HEK293 (cell line): ENCODE measurements at regions not wholly inside any gene's neighbourhood (a gene's known extent, or its start where the extent isn't known, plus 50 kb on each side); places are given as distances from the start of the nearest gene placed in this dataset.

Experiments
- CTCF ChIA-PET: fragments of 350-600 bp; formaldehyde crosslinking; extraction: SDS; loops from one replicate; lab custom pipeline; 2021; ENCODE audit warnings: antibody characterized with exemption; lab: Yijun Ruan, JAX
- POLR2A ChIA-PET: fragments of 300-600 bp; formaldehyde crosslinking; extraction: SDS; loops from one replicate; lab custom pipeline; 2020; ENCODE audit warnings: antibody characterized with exemption, inconsistent platforms; lab: Yijun Ruan, JAX
- H3K27ac ChIP-seq: fragments of 200-500 bp; sonication (Bioruptor generic); 2 replicates; pipeline ENCODE4 v1.5.1; 2014; ENCODE audit warnings: low read depth, low read length, control low read depth, inconsistent platforms; ENCODE audit errors: extremely low read depth
- H3K36me3 ChIP-seq, 2 experiments: fragments of 200-500 bp in 1 of 2; sonication (Bioruptor generic) in 1 of 2; 1 replicate in 1 of 2; 2 replicates in 1 of 2; pipeline ENCODE4 v1.5.1; 2014 to 2017; ENCODE audit warnings: inconsistent platforms in 2 of 2, low read length in 2 of 2; ENCODE audit not compliant: control insufficient read depth in 2 of 2, insufficient read depth in 1 of 2
- H3K4me1 ChIP-seq: fragments of 200-500 bp; sonication (Bioruptor generic); 2 replicates; pipeline ENCODE4 v1.5.1; 2014; ENCODE audit warnings: mild to moderate bottlenecking, low read length, inconsistent platforms; ENCODE audit not compliant: control insufficient read depth, insufficient read depth
- H3K4me3 ChIP-seq: 2 replicates; pipeline ENCODE4 v1.5.1; 2011; ENCODE audit warnings: low read depth, mild to moderate bottlenecking, control low read depth, low read length, moderate library complexity
- H3K9me3 ChIP-seq: fragments of 200-500 bp; sonication (Bioruptor generic); 2 replicates; pipeline ENCODE4 v1.5.1; 2014; ENCODE audit warnings: low read depth, low read length, inconsistent platforms; ENCODE audit not compliant: control insufficient read depth, insufficient read depth
- ELK4 ChIP-seq: IDR thresholded peaks from 2 replicates; pipeline ENCODE4 v1.6.1; 2011; ENCODE audit warnings: mild to moderate bottlenecking, low read depth, low read length, borderline replicate concordance
- HOXD13 ChIP-seq: sonication (generic); formaldehyde crosslinking; IDR thresholded peaks from 2 replicates; pipeline ENCODE4 v1.8.0; 2022; ENCODE audit warnings: missing genetic modification reagents, borderline replicate concordance
- ZBTB49 ChIP-seq: fragments of 450-650 bp; formaldehyde crosslinking; IDR thresholded peaks from 2 replicates; pipeline ENCODE4 v1.5.1; 2016; ENCODE audit warnings: missing biosample characterization, missing genetic modification characterization, low read depth
- ZBTB7A ChIP-seq: fragments of 450-650 bp; formaldehyde crosslinking; IDR thresholded peaks from 2 replicates; pipeline ENCODE4 v1.5.1; 2016; ENCODE audit warnings: low read depth, missing biosample characterization, missing genetic modification characterization
- ZNF146 ChIP-seq: fragments of 450-650 bp; formaldehyde crosslinking; IDR thresholded peaks from 2 replicates; pipeline ENCODE4 v1.5.1; 2016; ENCODE audit warnings: missing biosample characterization, missing genetic modification characterization
- ZNF214 ChIP-seq: fragments of 450-650 bp; formaldehyde crosslinking; IDR thresholded peaks from 2 replicates; pipeline ENCODE4 v1.5.1; 2017; ENCODE audit warnings: missing biosample characterization, mild to moderate bottlenecking, missing genetic modification characterization, borderline replicate concordance
- ZNF292 ChIP-seq: fragments of 450-650 bp; formaldehyde crosslinking; IDR thresholded peaks from 2 replicates; pipeline ENCODE4 v1.5.1; 2016; ENCODE audit warnings: low read depth, missing biosample characterization, missing genetic modification characterization, borderline replicate concordance
- ZNF350 ChIP-seq: fragments of 450-650 bp; formaldehyde crosslinking; IDR thresholded peaks from 2 replicates; pipeline ENCODE4 v1.5.0; 2017; ENCODE audit warnings: missing biosample characterization, mild to moderate bottlenecking, missing genetic modification characterization
- ZNF391 ChIP-seq: fragments of 450-650 bp; formaldehyde crosslinking; IDR thresholded peaks from 2 replicates; pipeline ENCODE4 v1.5.1; 2016; ENCODE audit warnings: low read depth, missing biosample characterization, missing genetic modification characterization, borderline replicate concordance
- ZNF394 ChIP-seq: fragments of 450-650 bp; formaldehyde crosslinking; IDR thresholded peaks from 2 replicates; pipeline ENCODE4 v1.5.1; 2016; ENCODE audit warnings: missing biosample characterization, missing genetic modification characterization, mild to moderate bottlenecking, moderate library complexity, borderline replicate concordance
- ZNF518A ChIP-seq: fragments of 450-650 bp; formaldehyde crosslinking; conservative IDR thresholded peaks from 2 replicates; pipeline ENCODE4 v1.5.1; 2016; ENCODE audit warnings: low read depth, missing biosample characterization, missing genetic modification characterization
- ZNF521 ChIP-seq: fragments of 450-650 bp; formaldehyde crosslinking; IDR thresholded peaks from 2 replicates; pipeline ENCODE4 v1.5.1; 2017; ENCODE audit warnings: missing biosample characterization, mild to moderate bottlenecking, missing genetic modification characterization
- ZNF621 ChIP-seq: fragments of 450-650 bp; formaldehyde crosslinking; IDR thresholded peaks from 2 replicates; pipeline ENCODE4 v1.5.1; 2017; ENCODE audit warnings: missing biosample characterization, missing genetic modification characterization
- ZNF747 ChIP-seq: fragments of 450-650 bp; formaldehyde crosslinking; IDR thresholded peaks from 2 replicates; pipeline ENCODE4 v1.5.1; 2016; ENCODE audit warnings: missing biosample characterization, missing genetic modification characterization
- ZNF76 ChIP-seq: fragments of 450-650 bp; formaldehyde crosslinking; IDR thresholded peaks from 2 replicates; pipeline ENCODE4; 2016; ENCODE audit warnings: low read depth, missing biosample characterization, missing genetic modification characterization, borderline replicate concordance
- ZNF785 ChIP-seq: fragments of 450-650 bp; formaldehyde crosslinking; IDR thresholded peaks from 2 replicates; pipeline ENCODE4 v1.5.1; 2016; ENCODE audit warnings: missing biosample characterization, missing genetic modification characterization

- TF ChIP-seq ZNF394 = no peak
- no peak for TF ChIP-seq ELK4
- TF ChIP-seq ZNF76 = no peak
- no peak for TF ChIP-seq ZNF621 (tag by site-specific recombination)
- no peak for TF ChIP-seq ZNF146 (tag by site-specific recombination)
- TF ChIP-seq ZNF747 (tag by site-specific recombination) = no peak
- TF ChIP-seq ZNF214 (tag by site-specific recombination) = no peak
Observed at GRCh38 chr5:54835647-54836046, 149.7 kb downstream of the ESM1 start (continued).

GRCh38 chr5:54834121-54834842, 151.1 kb downstream of the ESM1 start:
- Histone ChIP-seq H3K4me1 (no peaks in the 10 kb centered on the region), H3K9me3 (no peaks in the 10 kb centered on the region), H3K4me3 (no peak overlapping the region), H3K36me3 (no peaks in the 10 kb centered on the region), H3K27ac (no peak overlapping the region)
- ChIA-PET CTCF (interaction anchor here (1.1 kb wide), 1 partner anchor 317 kb away, joined by 3 read pairs; the partner anchor contains the start of gene SNX18), POLR2A (no interaction called here)
- TF ChIP-seq ZNF391 (tag by site-specific recombination) (no peak), ZNF292 (tag by site-specific recombination) (no peak), ZBTB49 (tag by site-specific recombination) (no peak)

GRCh38 chr5:54833590-54833989, 151.8 kb downstream of the ESM1 start:
- Histone ChIP-seq H3K36me3 (no peaks in the 10 kb centered on the region), H3K27ac (no peak overlapping the region), H3K4me3 (no peak overlapping the region), H3K9me3 (no peaks in the 10 kb centered on the region), H3K4me1 (no peaks in the 10 kb centered on the region)
- no peak for TF ChIP-seq HOXD13 (CRISPR knock-in tag)
- TF ChIP-seq ZNF350 (tag by site-specific recombination) = no peak
- TF ChIP-seq ZBTB7A = no peak
- TF ChIP-seq ZNF391 (tag by site-specific recombination) = no peak
- TF ChIP-seq ZNF785 (tag by site-specific recombination) = no peak
- no peak for TF ChIP-seq ZNF521 (tag by site-specific recombination)
- no peak for TF ChIP-seq ZNF518A (tag by site-specific recombination)
- CTCF ChIA-PET = interaction anchor here (1.1 kb wide), 1 partner anchor 316 kb away, joined by 3 read pairs; the partner anchor contains the start of gene SNX18
- POLR2A ChIA-PET = no interaction called here
